OCI-LY1 (cell line): ENCODE measurements at regions not wholly inside any gene's neighbourhood (a gene's known extent, or its start where the extent isn't known, plus 50 kb on each side); places are given as distances from the start of the nearest gene placed in this dataset.

ENCODE experiments used
- CTCF ChIP-seq: fragments of 200-600 bp; sonication (generic), shearing (Covaris generic); IDR thresholded peaks from 2 replicates; pipeline ENCODE4 v1.5.1; 2017; ENCODE audit warnings: mild to moderate bottlenecking, antibody characterized with exemption, low read length, moderate library complexity, mixed read lengths
- EZH2 ChIP-seq: fragments of 200-600 bp; sonication (generic), shearing (Covaris generic); IDR thresholded peaks from 2 replicates; pipeline ENCODE4 v1.8.0; 2017; ENCODE audit warnings: borderline replicate concordance, mixed run types, mild to moderate bottlenecking, antibody characterized with exemption, low read length, moderate library complexity, mixed read lengths

GRCh38 chr2:172667581-172668325 is 67.9 kb upstream of the RAPGEF4 start:
- TF ChIP-seq CTCF (no peak), EZH2 (no peak)
